PC-3 (cell line): ENCODE measurements at regions not wholly inside any gene's neighbourhood (a gene's known extent, or its start where the extent isn't known, plus 50 kb on each side); places are given as distances from the start of the nearest gene placed in this dataset.

Experiments
- ATAC-seq: fragments of 200-7000 bp; cut with Tn5 transposase; 2 replicates; pipeline ENCODE4 v1.9.1; 2020; ENCODE audit warnings: mild to moderate bottlenecking, moderate library complexity
- BruUV-seq: library from RNA; stranded (reverse); fragments of 400-500 nt; replicated peaks from 2 replicates; lab custom pipeline; 2021; lab: Mats Ljungman, UMichigan
- CTCF ChIA-PET: fragments of 300-600 bp; sonication (Branson Sonifier 250); formaldehyde crosslinking; loops from one replicate; lab custom pipeline; 2022; ENCODE audit warnings: antibody characterized with exemption; lab: Charles Lee
- POLR2A ChIA-PET: fragments of 300-600 bp; sonication (Branson Sonifier 250); formaldehyde crosslinking; loops from one replicate; lab custom pipeline; 2022; ENCODE audit warnings: antibody characterized with exemption; ENCODE audit not compliant: unreplicated experiment; lab: Charles Lee
- DNase-seq: peaks from one replicate; pipeline ENCODE4 v3.0.0-alpha.2; 2015
- H2AFZ ChIP-seq: fragments of 300-600 bp; sonication (generic); 2 replicates; pipeline ENCODE4 v1.6.0; 2016; ENCODE audit warnings: antibody characterized with exemption, low read length
- H3F3A ChIP-seq: fragments of 300-600 bp; sonication (generic); one replicate; pipeline ENCODE4 v1.6.0; 2017; ENCODE audit warnings: antibody characterized with exemption, low read length, control low read depth, mild to moderate bottlenecking; ENCODE audit not compliant: unreplicated experiment
- H3K27ac ChIP-seq: fragments of 300-600 bp; sonication (generic); 2 replicates; pipeline ENCODE4 v1.5.1; 2016; ENCODE audit warnings: mild to moderate bottlenecking, low read length
- H3K27me3 ChIP-seq: fragments of 300-600 bp; sonication (generic); 2 replicates; pipeline ENCODE4 v1.6.1; 2016; ENCODE audit warnings: low read length, mixed read lengths
- H3K36me3 ChIP-seq: fragments of 300-600 bp; sonication (generic); 2 replicates; pipeline ENCODE4 v1.6.1; 2016; ENCODE audit warnings: low read depth, mixed run types, low read length, mixed read lengths
- H3K4me1 ChIP-seq: fragments of 300-600 bp; sonication (generic); 2 replicates; pipeline ENCODE4 v1.5.1; 2016; ENCODE audit warnings: low read length; ENCODE audit not compliant: insufficient read depth
- H3K4me2 ChIP-seq: fragments of 300-600 bp; sonication (generic); 2 replicates; pipeline ENCODE4 v1.6.0; 2016; ENCODE audit warnings: low read length
- H3K4me3 ChIP-seq: fragments of 300-600 bp; sonication (generic); 2 replicates; pipeline ENCODE4 v1.5.1; 2016; ENCODE audit warnings: mild to moderate bottlenecking, low read length, mixed read lengths
- H3K79me2 ChIP-seq: fragments of 300-600 bp; sonication (generic); 2 replicates; pipeline ENCODE4 v1.6.1; 2017; ENCODE audit warnings: low read length, mixed read lengths
- H3K9ac ChIP-seq: fragments of 300-600 bp; sonication (generic); 2 replicates; pipeline ENCODE4 v1.6.0; 2016; ENCODE audit warnings: mild to moderate bottlenecking, low read length
- H3K9me2 ChIP-seq: fragments of 300-600 bp; sonication (generic); replicated peaks from 2 replicates; pipeline ENCODE4 v1.6.1; 2016; ENCODE audit warnings: mixed run types, low read length, mixed read lengths
- H3K9me3 ChIP-seq: fragments of 300-600 bp; sonication (generic); 2 replicates; pipeline ENCODE4 v1.6.1; 2016; ENCODE audit warnings: low read length, mixed read lengths
- H4K20me1 ChIP-seq: fragments of 300-600 bp; sonication (generic); 2 replicates; pipeline ENCODE4 v1.6.1; 2016; ENCODE audit warnings: low read length, mixed read lengths
- EZH2 ChIP-seq: fragments of 300-600 bp; sonication (generic); IDR thresholded peaks from one replicate; pipeline ENCODE4 v1.6.1; 2017; ENCODE audit warnings: antibody characterized with exemption, mild to moderate bottlenecking, low read length; ENCODE audit not compliant: unreplicated experiment
- EZH2phosphoT487 ChIP-seq: fragments of 300-600 bp; sonication (generic); IDR thresholded peaks from 2 replicates; pipeline ENCODE4 v1.6.1; 2018; ENCODE audit warnings: mild to moderate bottlenecking, antibody characterized with exemption, low read length, borderline replicate concordance
- intact Hi-C: fragments of 100-400 bp; cut with micrococcal nuclease; formaldehyde crosslinking; loops from 2 replicates; pipeline ENCODE4 v1.9.0; 2023
- TF ChIP-seq, protein P1 (sequence below): fragments of 300-600 bp; sonication (generic); conservative IDR thresholded peaks from 2 replicates; pipeline ENCODE4 v1.5.1; 2017; ENCODE audit warnings: antibody characterized with exemption, low read depth, mild to moderate bottlenecking, low read length

GRCh38 chr5:165497707-165498106 lies 1992.3 kb downstream of the MAT2B start:
- 0 out of 2 replicates have a peak overlapping the region, but pooled peaks have one; percentile 38 for H2AFZ ChIP-seq
- no peaks in the 10 kb centered on the region for H3K9me2 ChIP-seq
- no peaks in the 10 kb centered on the region for H4K20me1 ChIP-seq
- POLR2A ChIA-PET, result no interaction called here
- H3K9ac ChIP-seq, result no peak overlapping the region
- intact Hi-C loops, result no loop called here
- H3K4me2 ChIP-seq, result no peak overlapping the region
- CTCF ChIA-PET, result no interaction called here
- no peak overlapping the region for H3K4me3 ChIP-seq
- no TSS peak for BruUV-seq
- TF ChIP-seq EZH2 (no peak), EZH2phosphoT487 (no peak)
- TF ChIP-seq, protein P1, sequence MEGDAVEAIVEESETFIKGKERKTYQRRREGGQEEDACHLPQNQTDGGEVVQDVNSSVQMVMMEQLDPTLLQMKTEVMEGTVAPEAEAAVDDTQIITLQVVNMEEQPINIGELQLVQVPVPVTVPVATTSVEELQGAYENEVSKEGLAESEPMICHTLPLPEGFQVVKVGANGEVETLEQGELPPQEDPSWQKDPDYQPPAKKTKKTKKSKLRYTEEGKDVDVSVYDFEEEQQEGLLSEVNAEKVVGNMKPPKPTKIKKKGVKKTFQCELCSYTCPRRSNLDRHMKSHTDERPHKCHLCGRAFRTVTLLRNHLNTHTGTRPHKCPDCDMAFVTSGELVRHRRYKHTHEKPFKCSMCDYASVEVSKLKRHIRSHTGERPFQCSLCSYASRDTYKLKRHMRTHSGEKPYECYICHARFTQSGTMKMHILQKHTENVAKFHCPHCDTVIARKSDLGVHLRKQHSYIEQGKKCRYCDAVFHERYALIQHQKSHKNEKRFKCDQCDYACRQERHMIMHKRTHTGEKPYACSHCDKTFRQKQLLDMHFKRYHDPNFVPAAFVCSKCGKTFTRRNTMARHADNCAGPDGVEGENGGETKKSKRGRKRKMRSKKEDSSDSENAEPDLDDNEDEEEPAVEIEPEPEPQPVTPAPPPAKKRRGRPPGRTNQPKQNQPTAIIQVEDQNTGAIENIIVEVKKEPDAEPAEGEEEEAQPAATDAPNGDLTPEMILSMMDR, result peak; percentile 48
- no peaks in the 10 kb centered on the region for H3F3A ChIP-seq
- peak; percentile 35; the same call in 1 of the 2 replicates for ATAC-seq
- no peak overlapping the region for H3K27ac ChIP-seq
- no peaks in the 10 kb centered on the region for H3K9me3 ChIP-seq
- no peaks in the 10 kb centered on the region for H3K4me1 ChIP-seq
- H3K79me2 ChIP-seq, result no peaks in the 10 kb centered on the region
- DNase-seq, result peak; percentile 49
- no peaks in the 10 kb centered on the region for H3K36me3 ChIP-seq
- no peaks in the 10 kb centered on the region for H3K27me3 ChIP-seq

DNA sequence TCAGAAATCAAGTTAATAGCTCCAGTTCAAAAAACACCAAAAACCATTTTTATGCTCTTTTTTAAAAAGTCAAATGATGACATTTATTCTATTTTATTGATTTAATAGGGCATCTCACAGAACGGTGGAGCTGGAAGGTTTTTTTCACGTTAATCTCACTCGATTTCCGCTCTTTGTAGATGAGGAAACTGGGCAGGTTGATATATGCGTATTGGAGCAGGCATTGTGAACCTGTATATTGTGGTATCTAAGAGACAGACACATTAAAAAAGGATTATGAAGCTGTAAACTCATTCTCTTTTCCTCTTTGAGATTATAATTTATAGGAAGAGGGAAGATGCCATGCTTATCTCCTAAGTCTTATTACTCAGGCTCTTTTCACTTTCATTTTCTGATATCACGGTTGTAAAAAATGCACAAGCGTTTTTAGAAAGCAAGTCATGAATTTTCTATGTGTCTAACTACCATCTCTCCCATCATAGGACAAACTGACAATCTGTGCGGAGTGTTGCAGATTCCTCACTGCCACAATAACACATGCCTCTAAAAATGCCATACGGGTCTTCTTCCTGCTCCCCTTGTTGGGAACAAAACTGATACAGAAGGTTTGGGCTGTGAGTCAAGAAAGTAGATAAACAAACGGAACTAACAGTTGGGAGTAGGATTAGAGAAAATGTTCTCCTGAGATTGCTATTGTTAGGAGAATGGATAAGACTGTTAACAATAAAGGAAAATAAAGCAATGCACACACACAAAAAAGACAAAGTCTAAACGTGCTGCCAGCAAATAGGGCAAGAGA lies 1997.7 kb downstream of the MAT2B start:
- POLR2A ChIA-PET, result no interaction called here
- Histone ChIP-seq H3K9me3 (no peaks in the 10 kb centered on the region), H3K4me3 (peak overlapping the region; percentile 60), H3K27me3 (no peaks in the 10 kb centered on the region), H3K79me2 (no peaks in the 10 kb centered on the region), H3K36me3 (no peaks in the 10 kb centered on the region), H3K9ac (no peak overlapping the region), H3K4me2 (peak overlapping the region; percentile 54), H3F3A (no peaks in the 10 kb centered on the region), H4K20me1 (no peaks in the 10 kb centered on the region), H2AFZ (peak overlapping the region; percentile 50), H3K4me1 (no peaks in the 10 kb centered on the region), H3K9me2 (no peaks in the 10 kb centered on the region), H3K27ac (no peak overlapping the region)
- intact Hi-C loops, result no loop called here
- ATAC-seq (no peak), DNase-seq (no peak)
- no TSS peak for BruUV-seq
- CTCF ChIA-PET, result no interaction called here
- TF ChIP-seq, protein P1, result no peak
- no peak for TF ChIP-seq EZH2phosphoT487
- no peak for TF ChIP-seq EZH2

DNA sequence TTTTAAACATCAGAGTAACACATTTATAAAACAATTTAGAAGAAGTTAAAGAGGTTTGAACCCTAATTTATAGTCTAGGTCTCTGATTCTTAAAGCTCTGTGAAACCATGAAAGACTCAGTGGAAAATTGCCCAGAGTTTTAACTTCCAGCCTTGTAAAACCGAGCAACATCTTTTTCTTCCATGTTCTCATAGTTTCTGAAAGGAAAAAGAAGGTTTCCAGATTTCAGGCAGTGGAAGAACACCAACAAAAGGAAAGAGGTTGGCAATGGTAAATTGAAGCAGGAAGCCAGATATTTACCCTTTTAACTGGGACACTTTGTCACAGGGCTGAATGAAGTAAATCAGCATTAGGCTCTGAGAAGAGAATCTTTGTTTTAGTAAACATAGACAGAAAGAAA lies 1999.3 kb downstream of the MAT2B start:
- CTCF ChIA-PET, result no interaction called here
- intact Hi-C loops, result no loop called here
- BruUV-seq, result no TSS peak

More for the DNA sequence above, 1999.3 kb downstream of the MAT2B start:
- H2AFZ ChIP-seq, result no peak overlapping the region
- no peaks in the 10 kb centered on the region for H3K9me2 ChIP-seq
- no peak for ATAC-seq
- no peak overlapping the region for H3K27ac ChIP-seq
- no peaks in the 10 kb centered on the region for H3K79me2 ChIP-seq
- POLR2A ChIA-PET, result no interaction called here
- no peaks in the 10 kb centered on the region for H3K36me3 ChIP-seq
- no peak for DNase-seq
- H3K4me3 ChIP-seq, result no peak overlapping the region
- no peak overlapping the region for H3K9ac ChIP-seq
- H3K4me2 ChIP-seq, result no peak overlapping the region
- no peaks in the 10 kb centered on the region for H3F3A ChIP-seq
- H3K4me1 ChIP-seq, result no peaks in the 10 kb centered on the region
- TF ChIP-seq, protein P1, result no peak
- TF ChIP-seq EZH2, result no peak
- no peak for TF ChIP-seq EZH2phosphoT487
- no peaks in the 10 kb centered on the region for H3K9me3 ChIP-seq
- H4K20me1 ChIP-seq, result no peaks in the 10 kb centered on the region
- H3K27me3 ChIP-seq, result no peaks in the 10 kb centered on the region
